HL-60 (cell line): ENCODE measurements at regions not wholly inside any gene's neighbourhood (a gene's known extent, or its start where the extent isn't known, plus 50 kb on each side); places are given as distances from the start of the nearest gene placed in this dataset.

Experiments
- DNase-seq, 2 experiments: peaks; one replicate each; pipeline ENCODE4 v3.0.0-alpha.2; 2010 to 2020; ENCODE audit warnings: low read depth in 1 of 2, low spot score in 1 of 2
- H3K27ac ChIP-seq: fragments of 250-450 bp; sonication (Bioruptor Pico); replicated peaks from 2 replicates; pipeline ENCODE4 v1.5.1; 2020; ENCODE audit warnings: mild to moderate bottlenecking, moderate library complexity
- H3K27me3 ChIP-seq: fragments of 250-450 bp; sonication (Bioruptor Pico); 2 replicates; pipeline ENCODE4 v1.5.1; 2021; ENCODE audit warnings: mild to moderate bottlenecking, moderate library complexity; ENCODE audit not compliant: insufficient read depth, poor library complexity, severe bottlenecking
- H3K4me3 ChIP-seq: replicated peaks from 2 replicates; pipeline ENCODE4 v1.5.1; 2011; ENCODE audit warnings: mild to moderate bottlenecking, control low read depth, low read length; ENCODE audit not compliant: insufficient read depth
- GABPA ChIP-seq: IDR thresholded peaks from 2 replicates; pipeline ENCODE4 v1.6.1; 2012; ENCODE audit warnings: low read depth
- POLR2AphosphoS5 ChIP-seq: IDR thresholded peaks from 2 replicates; pipeline ENCODE4 v1.6.1; 2012; ENCODE audit warnings: low read depth
- REST ChIP-seq: IDR thresholded peaks from 2 replicates; pipeline ENCODE4 v1.6.1; 2012; ENCODE audit warnings: low read depth; ENCODE audit not compliant: insufficient replicate concordance
- SPI1 ChIP-seq: IDR thresholded peaks from 2 replicates; pipeline ENCODE4 v1.6.1; 2012; ENCODE audit warnings: low read depth, mild to moderate bottlenecking, borderline replicate concordance
- TF ChIP-seq, protein P1 (sequence below): IDR thresholded peaks from one replicate; pipeline ENCODE4 v1.5.1; 2011; ENCODE audit warnings: low read length, control low read depth, inconsistent platforms; ENCODE audit not compliant: insufficient read depth

DNA sequence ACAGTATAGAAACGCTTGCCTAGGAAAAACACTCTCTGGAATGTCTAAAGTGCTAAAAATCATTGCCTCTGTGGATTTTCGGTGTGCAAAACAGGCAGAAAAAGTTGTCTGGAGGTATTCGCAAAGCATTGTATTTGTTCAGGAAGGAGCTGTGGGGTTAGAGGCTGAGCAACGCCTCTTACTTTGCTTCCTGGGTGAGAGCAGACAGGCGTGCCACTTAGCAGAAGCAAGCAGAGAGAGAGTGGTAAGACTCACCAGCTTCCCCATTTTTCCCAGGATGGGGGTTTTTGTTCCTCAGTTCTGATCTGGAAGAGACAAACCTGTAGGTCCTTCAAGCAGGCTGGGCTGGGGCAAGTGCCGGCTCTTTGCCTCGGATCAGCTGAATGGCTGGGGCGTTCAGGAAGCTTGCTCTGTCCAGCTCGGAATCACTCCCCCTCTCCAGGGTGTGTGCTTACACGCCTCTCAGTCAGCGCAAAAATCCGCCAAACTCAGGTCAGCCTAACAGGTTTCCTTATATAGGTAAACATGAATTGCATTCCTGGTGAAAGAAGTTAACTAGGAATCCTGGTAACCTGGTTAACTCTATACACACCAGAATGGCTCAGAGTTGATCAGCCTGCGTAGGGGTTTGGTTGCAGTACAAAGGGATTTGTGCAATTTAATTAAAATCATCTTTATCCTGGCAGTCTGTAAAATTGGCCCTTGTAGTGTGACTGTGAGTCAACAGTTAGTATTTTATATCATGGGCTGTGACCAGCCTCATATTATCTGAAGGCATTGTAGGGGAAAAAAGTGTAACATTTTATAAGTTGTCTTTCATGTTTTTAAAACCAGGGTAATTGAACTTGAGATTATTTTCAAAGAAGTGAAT, 213.1 kb upstream of the MID1 start:
- peak in 1 of 2 experiments; percentile 48 for DNase-seq

GRCh38 chrX:10841579-10841978, 221.2 kb upstream of the MID1 start:
- Histone ChIP-seq H3K27ac (no peak overlapping the region), H3K27me3 (no peaks in the 10 kb centered on the region), H3K4me3 (no peak overlapping the region)
- DNase-seq: no peak
- TF ChIP-seq, protein P1, sequence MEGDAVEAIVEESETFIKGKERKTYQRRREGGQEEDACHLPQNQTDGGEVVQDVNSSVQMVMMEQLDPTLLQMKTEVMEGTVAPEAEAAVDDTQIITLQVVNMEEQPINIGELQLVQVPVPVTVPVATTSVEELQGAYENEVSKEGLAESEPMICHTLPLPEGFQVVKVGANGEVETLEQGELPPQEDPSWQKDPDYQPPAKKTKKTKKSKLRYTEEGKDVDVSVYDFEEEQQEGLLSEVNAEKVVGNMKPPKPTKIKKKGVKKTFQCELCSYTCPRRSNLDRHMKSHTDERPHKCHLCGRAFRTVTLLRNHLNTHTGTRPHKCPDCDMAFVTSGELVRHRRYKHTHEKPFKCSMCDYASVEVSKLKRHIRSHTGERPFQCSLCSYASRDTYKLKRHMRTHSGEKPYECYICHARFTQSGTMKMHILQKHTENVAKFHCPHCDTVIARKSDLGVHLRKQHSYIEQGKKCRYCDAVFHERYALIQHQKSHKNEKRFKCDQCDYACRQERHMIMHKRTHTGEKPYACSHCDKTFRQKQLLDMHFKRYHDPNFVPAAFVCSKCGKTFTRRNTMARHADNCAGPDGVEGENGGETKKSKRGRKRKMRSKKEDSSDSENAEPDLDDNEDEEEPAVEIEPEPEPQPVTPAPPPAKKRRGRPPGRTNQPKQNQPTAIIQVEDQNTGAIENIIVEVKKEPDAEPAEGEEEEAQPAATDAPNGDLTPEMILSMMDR: no peak
- TF ChIP-seq GABPA: no peak
- TF ChIP-seq POLR2AphosphoS5: no peak
- no peak for TF ChIP-seq SPI1
- no peak for TF ChIP-seq REST

More for the DNA sequence above, 213.1 kb upstream of the MID1 start:
- Histone ChIP-seq H3K27ac (no peak overlapping the region; the same call in 1 of the 2 replicates), H3K4me3 (no peak overlapping the region), H3K27me3 (no peaks in the 10 kb centered on the region)
- TF ChIP-seq REST: no peak
- TF ChIP-seq POLR2AphosphoS5: no peak
- no peak for TF ChIP-seq SPI1
- TF ChIP-seq, protein P1: no peak
- no peak for TF ChIP-seq GABPA

GRCh38 chrX:10842646-10843045, 222.3 kb upstream of the MID1 start:
- no peaks in the 10 kb centered on the region for H3K27me3 ChIP-seq
- no peak for TF ChIP-seq REST
- no peak for TF ChIP-seq POLR2AphosphoS5
- TF ChIP-seq GABPA: no peak
- TF ChIP-seq, protein P1: no peak
- TF ChIP-seq SPI1: no peak
- no peak overlapping the region for H3K27ac ChIP-seq
- H3K4me3 ChIP-seq: no peak overlapping the region
- DNase-seq: no peak
